HG02840 (cell line): ENCODE measurements at regions not wholly inside any gene's neighbourhood (a gene's known extent, or its start where the extent isn't known, plus 50 kb on each side); places are given as distances from the start of the nearest gene placed in this dataset.
"Not testable (repeated sequence)": the region's sequence is repeated elsewhere in the genome, so short reads cannot be mapped to it uniquely, and the experiment has no call there.

Experiments
- ATAC-seq: cut with Tn5 transposase; IDR thresholded peaks from one replicate; pipeline ENCODE4 v1.9.1; 2021; ENCODE audit warnings: mild to moderate bottlenecking, moderate library complexity, moderate number of reproducible peaks; ENCODE audit not compliant: unreplicated experiment, low FRiP score

DNA sequence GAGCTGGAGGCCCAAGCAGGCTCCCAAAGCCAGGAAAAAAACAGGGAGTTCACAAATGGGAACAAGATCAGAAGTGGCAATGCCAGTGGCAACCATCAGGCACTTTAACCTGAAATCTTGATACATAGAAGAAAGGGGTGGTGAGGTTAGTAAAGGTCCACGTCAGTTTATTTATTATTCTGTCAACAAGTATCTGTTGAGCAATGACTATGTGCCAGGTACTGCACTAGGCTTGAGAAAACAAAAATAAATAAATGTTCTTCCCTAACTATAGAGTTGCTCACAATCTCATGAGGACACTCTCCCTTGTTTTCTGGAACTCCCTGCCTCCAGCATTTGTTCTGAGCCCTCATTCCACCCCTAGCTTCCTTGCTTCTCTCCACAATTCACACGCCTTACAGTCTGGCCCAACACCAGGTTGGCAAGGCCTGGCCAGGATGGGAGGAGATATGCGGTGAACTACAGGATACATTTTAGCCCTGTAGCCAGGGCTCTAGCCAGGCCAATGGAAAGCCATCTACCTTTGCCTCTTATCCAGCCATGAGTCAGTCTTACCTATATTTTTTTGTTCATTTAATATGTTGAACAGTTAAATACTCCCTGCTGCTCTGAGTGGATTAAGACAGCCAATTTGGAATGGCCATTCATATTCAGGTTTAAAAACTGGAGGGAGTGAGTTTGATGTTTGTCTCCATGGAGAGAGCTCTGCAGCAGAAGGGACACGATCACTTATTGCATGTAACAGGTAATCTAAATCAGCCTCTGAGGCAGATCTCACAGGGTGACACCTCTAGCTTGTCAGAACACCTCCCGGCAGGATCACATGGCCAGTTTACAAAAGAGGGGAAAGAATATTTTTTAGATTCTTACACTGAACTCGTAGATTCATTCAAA lies 161.9 kb upstream of the ATP11B start:
- ATAC-seq: no peak

DNA sequence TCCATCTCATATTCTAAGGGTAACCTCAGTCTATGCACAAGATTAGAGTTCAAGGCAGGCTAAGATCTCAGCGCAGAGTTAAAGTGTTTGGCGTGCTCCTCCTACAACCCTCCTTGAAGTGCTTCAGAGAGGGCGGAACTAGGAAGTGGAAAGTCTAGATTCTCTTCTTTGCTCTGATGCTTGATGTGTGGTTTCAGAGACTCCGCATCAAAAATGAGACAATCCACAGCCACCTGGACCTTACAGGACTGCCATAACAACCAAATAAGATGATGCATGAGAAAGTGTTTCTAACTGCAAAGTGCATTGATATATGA lies 161.3 kb upstream of the ATP11B start:
- ATAC-seq: no peak

DNA sequence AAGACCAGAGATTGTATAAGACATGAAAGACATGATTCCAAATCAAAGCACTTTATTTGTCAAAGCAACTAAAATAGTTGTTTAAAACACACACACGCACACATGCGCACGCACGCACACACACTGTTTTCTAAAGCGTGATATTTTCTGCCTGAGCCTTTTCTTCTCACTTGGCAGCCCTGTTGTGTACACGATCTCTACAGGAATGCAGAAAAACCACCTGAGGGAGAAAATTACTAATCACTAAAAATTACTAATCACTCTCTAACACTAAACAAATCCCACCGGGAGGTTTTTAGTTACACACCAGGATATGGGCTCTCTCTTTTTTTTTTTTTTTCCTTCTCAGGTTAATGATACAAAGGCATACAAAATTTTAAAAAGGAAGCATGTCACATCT lies 160.1 kb upstream of the ATP11B start:
- ATAC-seq: no peak

DNA sequence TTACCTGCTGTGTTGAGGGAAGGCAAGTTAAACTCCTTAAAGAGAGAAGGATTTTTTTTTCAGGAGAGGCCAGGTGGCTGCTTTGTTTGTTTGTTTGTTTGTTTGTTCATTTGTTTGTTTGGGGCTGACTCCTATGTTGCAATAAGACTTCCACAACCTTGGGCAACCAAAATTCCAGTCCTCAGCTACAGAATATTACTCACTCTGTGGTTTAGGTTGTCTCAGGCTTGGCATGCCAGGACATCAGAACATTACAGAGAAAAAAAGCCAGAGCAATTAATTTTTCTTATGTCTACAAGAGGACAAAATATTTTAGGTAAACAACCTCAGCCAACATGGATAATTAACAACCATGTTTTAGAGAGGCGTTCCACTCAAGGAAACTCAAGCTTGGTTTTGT lies 156.7 kb upstream of the ATP11B start:
- no peak for ATAC-seq

DNA sequence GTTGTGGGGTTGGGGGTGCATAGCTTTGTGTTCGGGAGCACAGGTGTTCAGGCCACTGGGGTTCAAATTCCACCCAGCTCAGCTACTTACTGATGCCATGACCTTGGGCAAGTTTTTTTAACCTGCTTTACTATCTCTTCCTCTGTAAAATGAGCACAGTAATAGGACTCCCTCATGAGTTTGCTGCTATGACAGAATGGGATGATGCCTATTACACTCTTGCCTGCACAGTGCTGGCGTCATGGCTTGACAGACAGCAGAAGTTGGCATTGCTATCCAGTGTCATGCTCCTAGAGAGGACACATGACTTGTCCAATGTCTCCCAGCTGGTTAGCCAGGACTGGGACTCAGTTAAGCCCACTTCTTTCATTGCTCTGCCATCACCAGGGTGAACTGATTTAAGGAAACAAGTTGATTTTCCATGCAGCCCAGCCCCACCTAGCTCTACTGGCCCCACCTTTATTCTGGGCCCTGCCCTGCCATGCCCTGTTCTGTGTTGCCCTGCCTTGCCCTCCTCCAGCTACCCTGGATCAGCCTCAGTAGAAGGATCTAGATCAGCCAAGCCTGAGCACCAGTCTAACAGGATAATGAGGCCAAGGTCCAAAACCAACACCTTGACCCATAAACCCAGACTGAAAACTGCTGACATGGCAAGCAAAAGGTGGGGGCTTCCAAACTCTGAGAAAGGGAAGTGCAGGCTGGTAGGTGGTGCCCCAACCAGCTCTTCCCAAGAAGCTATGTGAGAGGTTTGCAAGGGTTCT lies 155.8 kb upstream of the ATP11B start:
- no peak for ATAC-seq

DNA sequence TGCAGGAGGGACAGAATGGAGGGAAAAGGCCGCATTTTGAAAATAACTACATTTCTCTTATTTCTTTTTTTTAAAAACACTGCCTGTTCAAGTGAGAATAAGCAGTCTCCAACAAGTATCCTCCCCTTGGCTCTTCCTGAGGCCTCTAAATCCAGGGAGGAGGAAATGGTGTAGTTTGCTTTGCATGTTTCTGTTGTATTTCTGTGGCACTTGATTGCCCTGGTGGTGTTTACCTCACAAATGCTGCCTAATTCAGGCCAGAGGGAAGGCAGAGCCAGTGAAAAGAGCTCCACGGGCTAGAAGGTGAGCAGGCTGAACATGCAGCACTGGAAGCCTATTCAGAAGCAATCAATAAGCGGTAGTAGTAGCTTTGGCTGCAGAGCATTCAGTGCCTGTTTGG lies 149.3 kb upstream of the ATP11B start:
- no peak for ATAC-seq

DNA sequence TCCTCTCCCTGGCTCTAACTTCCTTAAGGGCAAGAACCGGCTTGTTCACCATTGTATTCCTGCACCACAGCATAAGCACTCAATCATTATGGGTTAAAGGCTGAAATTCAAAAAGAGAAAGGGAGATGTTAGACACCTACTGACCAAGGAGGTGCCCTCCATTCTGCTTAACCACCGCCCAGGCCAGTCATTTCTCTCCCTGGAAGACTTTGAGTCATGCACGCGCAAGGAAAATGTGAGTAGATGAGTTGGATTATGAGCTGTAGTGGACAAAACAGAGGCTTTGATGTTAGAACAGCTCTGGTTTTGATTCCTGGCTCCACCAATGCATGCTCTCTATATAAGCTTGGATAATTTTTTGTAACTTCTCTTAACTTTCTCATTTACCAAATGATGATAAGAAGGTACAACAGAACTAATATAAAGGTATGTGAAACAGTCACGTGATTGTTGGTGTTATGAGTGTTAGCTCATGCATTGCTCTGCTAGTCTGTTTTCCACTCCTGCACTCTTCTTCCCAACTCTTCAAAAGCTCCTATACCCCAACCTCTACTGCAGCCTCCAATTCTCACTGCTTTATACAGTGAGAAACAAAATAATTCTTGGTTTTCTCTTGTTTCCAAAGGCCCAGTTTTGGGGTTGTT lies 148.4 kb upstream of the ATP11B start:
- no peak for ATAC-seq

DNA sequence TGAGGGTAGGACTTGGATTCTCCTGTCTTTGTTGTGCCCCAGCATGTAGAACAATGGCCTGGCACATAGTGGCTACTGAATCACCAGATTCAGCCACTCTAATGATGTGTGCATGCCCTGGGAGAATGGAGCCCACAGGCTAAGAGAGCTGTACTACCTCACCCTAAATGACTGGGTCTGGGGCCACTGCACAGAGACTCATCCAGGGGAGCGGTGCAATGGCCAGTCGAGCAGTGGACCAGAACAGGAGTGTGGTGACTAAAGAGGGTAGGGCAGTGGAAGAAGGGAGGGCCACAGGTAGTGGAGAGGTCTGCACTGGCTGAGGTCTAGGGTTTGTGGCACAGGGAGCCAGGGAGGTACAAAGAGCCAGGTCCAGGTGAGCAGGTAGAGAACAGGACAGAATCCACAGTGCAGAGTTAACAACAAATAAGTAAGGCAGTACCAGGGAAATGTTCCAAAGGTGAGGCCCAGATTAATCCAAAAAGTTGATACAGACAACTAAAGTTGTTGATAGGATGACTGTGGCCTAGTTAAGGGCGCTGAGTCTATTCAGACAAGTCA lies 142.7 kb upstream of the ATP11B start:
- no peak for ATAC-seq

DNA sequence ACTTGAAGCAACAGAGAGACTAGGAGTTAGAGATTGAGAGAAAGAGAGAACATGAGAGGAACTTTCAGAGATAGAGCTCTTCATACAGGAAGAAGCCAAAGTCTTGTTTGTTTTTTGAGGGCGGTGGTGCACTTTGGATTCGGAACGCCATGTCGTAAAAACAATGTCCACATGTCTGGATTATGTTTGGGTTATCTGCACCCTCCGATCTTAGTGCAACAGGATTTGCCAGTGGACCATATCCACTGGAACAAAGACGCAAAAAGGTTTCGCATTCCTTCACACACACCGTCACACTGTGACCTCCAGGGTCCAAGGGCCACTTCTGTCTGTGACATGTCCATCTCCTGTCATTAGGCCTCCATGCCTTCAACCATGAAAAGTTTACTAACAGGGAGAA lies 141.8 kb upstream of the ATP11B start:
- ATAC-seq: no peak

DNA sequence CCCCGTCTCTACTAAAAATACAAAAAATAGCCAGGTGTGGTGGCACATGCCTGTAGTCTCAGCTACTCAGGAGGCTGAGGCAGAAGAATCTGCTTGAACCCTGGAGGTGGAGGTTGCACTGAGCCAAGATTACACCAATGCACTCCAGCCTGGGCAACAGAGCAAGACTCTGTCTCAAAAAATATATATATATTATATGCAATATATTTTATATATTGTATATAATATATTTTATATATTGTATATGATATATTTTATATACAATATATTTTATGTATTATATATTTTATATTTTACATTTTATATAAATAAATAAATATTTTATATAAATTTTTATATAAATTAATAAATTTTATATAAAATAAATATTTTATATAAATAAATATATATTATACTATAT lies 140.2 kb upstream of the ATP11B start:
- ATAC-seq: not testable (repeated sequence)

DNA sequence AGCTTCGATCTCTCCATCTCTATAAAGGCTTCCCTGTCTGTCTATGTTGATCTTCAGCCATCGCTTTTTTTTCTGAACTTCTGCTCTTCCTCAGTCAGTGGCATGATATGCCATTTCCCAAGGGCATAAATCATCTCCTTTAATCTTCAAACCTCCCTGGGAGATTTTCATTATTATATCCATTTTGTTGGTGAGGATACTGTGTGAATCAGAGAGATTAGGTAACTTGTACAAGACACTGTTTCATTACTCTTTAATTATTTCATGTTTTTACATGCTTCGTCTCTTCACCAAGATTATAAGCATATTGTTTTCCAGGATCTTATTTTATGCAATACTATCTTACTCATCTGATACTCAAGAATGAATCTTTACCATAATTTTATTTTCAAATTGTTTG lies 124.8 kb upstream of the ATP11B start:
- no peak for ATAC-seq

DNA sequence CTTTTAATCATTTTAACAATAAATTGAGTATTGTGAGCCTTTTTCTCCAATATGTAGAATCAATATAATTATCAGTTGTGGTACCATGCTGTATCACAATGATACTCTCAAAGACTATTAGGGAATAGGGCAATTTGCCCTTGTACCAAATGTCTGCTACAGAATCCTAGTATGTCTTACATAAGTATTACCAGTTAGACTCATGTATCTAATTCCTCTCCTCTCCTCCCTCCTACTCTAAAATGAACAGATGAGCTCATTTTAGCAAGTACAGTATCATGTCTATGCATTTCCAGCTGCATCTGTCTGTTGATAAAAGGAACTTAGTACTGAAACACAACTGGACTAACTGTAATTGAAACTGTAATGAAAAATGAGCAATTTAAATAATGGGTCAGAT lies 124.3 kb upstream of the ATP11B start:
- no peak for ATAC-seq

DNA sequence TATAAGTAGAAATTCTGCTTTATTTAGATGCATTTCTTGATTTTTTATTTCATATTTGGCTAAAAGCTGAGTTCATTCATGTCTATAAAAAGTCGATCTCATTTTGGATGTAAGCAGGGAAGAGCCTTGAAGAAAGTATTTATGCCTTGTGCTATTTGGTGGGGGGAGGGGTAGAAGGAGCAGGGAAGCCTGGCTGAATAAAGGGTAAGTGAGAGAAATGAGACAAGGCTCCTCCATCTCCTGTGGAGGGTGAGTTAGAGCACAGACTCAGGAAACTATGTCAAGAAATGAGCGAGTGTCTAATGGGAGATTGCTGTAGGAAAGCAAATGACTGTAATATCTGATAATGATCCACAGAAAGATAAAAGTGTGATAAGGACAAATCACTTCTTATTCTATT lies 121.8 kb upstream of the ATP11B start:
- no peak for ATAC-seq

DNA sequence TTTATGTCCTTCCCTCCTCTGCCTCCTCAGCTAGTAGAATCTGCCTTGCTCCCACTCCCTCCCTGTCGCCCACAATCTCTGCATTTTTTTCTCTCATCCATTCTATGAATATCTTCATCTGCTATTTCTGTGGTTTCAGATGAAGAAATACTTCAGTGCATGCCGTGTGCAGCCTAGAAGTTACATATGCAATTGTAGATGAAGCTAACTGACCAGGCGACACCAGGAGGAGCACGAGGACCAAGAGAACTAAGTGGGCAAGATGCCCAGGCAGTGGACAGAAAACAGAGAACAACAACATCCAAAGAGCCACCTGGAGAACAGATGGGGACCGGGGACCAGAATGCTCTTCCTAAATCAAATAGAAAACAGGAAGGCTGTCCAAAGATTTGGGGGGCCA lies 121.4 kb upstream of the ATP11B start:
- no peak for ATAC-seq

DNA sequence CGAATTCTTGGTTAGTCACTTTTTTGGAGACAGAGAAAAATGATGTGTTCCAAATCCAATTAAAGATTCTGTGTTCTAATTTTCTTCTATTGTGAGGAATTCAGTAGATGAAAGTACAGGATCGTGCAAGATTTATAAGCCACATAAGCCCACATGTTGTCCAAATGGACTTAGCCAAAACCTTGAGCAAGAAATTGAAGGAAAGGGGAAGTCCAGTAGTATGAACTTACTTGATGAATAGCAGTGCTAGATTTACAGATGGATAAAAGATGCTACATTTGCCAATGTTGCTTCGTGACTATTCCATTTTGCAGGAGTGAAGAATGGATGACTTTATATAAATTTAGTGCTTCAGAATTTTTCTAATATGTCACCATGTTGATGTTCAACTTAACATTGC lies 120.0 kb upstream of the ATP11B start:
- ATAC-seq: no peak

DNA sequence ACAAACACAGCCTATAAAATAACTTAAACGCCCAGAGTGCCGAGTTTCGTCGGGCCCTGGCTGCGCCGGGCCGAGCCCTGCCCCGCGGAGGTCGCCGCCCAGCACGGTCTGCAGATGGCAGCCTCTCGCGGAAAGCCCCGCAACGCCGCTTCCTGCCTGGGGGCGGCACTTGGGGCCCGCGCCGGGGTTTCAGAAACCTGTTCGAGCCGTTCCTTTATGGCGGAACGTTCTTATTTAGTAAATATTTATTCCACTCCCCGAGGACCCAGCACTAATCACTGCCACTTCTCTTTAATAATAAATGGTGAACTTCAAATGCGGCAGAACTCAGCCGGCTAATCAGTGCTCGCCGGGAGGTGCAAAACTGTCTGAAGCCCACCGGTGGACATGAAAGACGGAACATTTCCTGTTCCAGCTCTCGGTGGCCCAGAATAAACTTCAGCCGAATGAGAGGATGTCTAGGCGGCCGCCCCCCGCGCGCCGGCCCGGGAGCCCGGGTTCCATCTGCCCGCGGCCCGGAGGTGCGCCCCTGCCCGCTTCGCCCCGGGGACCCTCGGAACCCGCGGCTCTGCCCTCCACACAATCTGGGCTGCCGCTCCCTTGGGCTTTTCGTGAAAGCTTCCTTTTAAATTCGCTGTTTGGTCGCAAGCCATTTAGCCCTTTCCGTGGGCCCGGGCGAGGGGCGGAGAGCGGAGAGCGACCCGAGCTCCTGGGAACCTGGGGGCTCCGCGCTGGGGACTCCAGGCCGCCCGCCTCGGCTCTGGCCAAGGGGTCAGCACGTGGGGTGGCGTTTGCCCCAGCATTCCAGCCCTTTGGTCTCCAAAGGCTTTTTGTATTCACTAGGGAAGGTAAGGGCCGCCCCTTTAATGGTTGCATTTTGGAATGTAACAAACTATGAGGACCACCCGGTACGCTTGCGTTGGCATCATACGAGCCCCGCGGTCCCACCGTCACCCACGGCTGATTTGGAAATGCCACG lies 110.8 kb upstream of the ATP11B start:
- peak; percentile 83 for ATAC-seq

DNA sequence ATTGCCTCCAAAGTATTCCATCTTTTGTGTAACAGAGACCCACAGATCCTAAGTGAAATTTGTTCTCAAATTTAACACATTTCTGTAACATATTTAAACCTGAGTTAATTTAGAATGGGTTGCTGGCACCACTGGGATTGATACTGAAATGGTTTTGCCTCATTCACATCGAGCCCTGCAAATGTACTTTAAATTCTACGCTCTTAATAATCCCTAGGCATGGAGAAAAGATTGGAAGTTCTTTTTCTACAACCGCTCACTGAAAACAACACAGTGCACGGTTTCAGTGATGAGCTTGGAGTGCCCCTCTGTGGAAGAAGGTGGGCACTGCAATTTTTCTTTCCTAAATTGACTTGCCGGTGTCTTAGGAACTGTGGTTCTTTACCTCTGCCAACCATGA lies 109.9 kb upstream of the ATP11B start:
- ATAC-seq: peak; percentile 58

DNA sequence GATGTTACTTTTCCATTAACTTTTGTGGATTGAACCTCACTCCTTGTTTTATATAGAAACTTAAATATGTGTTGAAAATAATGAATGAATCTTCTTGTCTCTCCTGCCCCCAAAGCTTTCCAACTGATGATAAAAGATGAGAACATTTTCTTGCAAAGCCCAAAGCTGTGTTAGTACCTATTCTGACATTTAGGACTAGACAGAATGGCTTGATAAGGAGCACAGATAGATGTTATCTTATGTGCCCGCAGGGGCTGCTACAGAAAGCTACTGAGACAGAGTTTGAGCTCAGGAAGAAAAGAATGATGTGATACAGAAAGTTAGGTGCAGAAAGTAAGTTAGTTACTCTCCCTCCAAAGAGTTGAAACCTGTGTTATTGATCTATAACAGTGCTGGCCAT lies 109.4 kb upstream of the ATP11B start:
- no peak for ATAC-seq

DNA sequence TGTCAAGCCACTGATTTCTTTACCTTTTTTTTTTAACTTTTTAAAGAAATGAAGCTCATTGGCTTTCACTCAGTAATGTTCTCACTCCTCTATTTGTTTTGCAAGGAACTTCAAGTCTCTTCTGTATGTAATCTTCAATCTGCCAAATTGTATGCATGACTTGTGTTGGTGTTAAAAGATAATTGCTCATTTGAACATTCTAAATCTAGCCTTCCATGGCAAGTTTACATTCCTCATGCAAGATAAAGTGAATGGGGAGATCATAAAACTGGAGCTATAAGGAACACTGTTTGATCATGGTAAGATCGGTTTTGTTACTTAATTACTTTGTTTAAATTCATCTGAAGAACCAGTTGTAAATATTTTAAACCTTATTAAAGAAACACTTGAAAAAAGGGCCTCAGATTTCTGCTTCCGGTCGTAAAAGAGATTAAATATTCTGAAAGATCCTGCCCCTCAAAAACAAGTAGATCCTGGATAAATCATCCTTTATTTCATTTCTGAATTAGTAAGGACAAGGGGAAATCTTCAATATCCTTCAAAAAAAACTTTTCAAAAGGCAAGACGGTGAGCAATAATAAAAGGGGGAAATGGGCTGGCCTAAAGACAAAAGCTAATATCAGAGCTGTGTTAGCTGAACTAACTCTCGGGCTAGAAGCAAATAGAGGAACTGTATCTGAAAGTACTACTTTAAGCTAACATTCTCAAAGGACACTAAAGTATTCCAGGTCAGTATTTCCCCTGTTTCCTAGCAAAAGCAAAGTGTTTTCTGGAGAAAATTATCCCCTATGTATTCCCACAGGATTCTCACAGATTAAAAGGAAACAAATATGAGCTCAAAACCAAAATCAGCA lies 107.0 kb upstream of the ATP11B start:
- ATAC-seq: no peak
